NCI-H748 (cell line): ENCODE measurements at regions not wholly inside any gene's neighbourhood (a gene's known extent, or its start where the extent isn't known, plus 50 kb on each side); places are given as distances from the start of the nearest gene placed in this dataset.

Experiments
- DNase-seq: peaks from one replicate; lab custom pipeline; 2025; ENCODE audit not compliant: unreplicated experiment; lab: John Stamatoyannopoulos, UW

- DNase-seq, result no peak
Measured at GRCh38 chr17:71970312-71970711, 150.5 kb upstream of the SOX9 start.

GRCh38 chr17:71974051-71974450, 146.8 kb upstream of the SOX9 start:
- no peak for DNase-seq

- DNase-seq, result no peak
Measured at GRCh38 chr17:71975331-71975801, 145.5 kb upstream of the SOX9 start.

GRCh38 chr17:71976011-71976649, 144.7 kb upstream of the SOX9 start:
- DNase-seq, result no peak

GRCh38 chr17:71978435-71978834, 142.4 kb upstream of the SOX9 start:
- no peak for DNase-seq

- no peak for DNase-seq
Measured at GRCh38 chr17:71980171-71980570, 140.6 kb upstream of the SOX9 start.

- no peak for DNase-seq
Measured at GRCh38 chr17:71983828-71984227, 137.0 kb upstream of the SOX9 start.

GRCh38 chr17:71985111-71986039, 135.4 kb upstream of the SOX9 start:
- no peak for DNase-seq

GRCh38 chr17:71986886-71987285, 133.9 kb upstream of the SOX9 start:
- DNase-seq, result no peak

- no peak for DNase-seq
Measured at GRCh38 chr17:71987634-71988033, 133.2 kb upstream of the SOX9 start.

GRCh38 chr17:71989117-71989516, 131.7 kb upstream of the SOX9 start:
- no peak for DNase-seq

GRCh38 chr17:71993363-71993762, 127.5 kb upstream of the SOX9 start:
- DNase-seq, result no peak

GRCh38 chr17:71995590-71995989, 125.2 kb upstream of the SOX9 start:
- DNase-seq, result no peak

GRCh38 chr17:72004011-72004427, 116.8 kb upstream of the SOX9 start:
- DNase-seq, result no peak

GRCh38 chr17:72004611-72005331, 116.0 kb upstream of the SOX9 start:
- no peak for DNase-seq

- DNase-seq, result no peak
Measured at GRCh38 chr17:72005332-72006163, 115.3 kb upstream of the SOX9 start.

- no peak for DNase-seq
Measured at GRCh38 chr17:72008236-72008876, 112.5 kb upstream of the SOX9 start.

GRCh38 chr17:72011561-72011960, 109.3 kb upstream of the SOX9 start:
- no peak for DNase-seq

- no peak for DNase-seq
Measured at GRCh38 chr17:72021417-72022041, 99.3 kb upstream of the SOX9 start.
